ENCODE measurements at regions not wholly inside any gene's neighbourhood (a gene's known extent, or its start where the extent isn't known, plus 50 kb on each side); places are given as distances from the start of the nearest gene placed in this dataset.

DNA sequence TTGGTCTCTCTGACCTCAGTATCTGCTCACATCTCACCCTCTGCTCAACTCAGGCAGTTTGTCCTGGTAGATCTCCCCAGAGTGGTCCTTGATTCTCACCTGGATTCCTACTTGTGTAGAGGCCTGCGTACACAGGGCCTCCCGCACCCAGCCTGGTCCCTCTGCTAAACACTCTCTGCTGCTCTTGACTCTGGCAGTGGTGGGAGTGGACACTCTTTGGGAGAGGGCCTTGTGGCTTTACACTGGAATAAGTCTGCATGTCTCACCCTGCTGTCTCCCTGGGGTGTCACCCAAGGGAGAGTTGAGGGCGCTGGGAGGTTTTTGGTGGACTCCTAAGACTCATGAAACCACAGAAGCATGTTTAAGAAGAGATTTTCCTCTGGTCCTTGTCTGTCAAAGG, 57.3 kb upstream of the ECI2 start:
- Histone ChIP-seq H3K4me2 (ENCODE audit: insufficient read depth, low read length) (no peak overlapping the region), H3K4me3 (ENCODE audit: insufficient read depth, low read length) (no peak overlapping the region), H2AFZ (ENCODE audit: low read length) (no peak overlapping the region), H3K9me3 (ENCODE audit: low read depth, low read length) (no peaks in the 10 kb centered on the region), H3K36me3 (ENCODE audit: insufficient read depth, low read length) (no peaks in the 10 kb centered on the region), H3K27me3 (ENCODE audit: insufficient read depth, low read length) (no peaks in the 10 kb centered on the region), H3K79me2 (ENCODE audit: insufficient read depth, low read length) (no peaks in the 10 kb centered on the region), H4K20me1 (ENCODE audit: insufficient read depth, low read length) (no peaks in the 10 kb centered on the region), H3K4me1 (ENCODE audit: insufficient read depth, low read length) (no peaks in the 10 kb centered on the region), H3K27ac (ENCODE audit: low read depth, low read length) (no peak overlapping the region)
- TF ChIP-seq, protein P1, sequence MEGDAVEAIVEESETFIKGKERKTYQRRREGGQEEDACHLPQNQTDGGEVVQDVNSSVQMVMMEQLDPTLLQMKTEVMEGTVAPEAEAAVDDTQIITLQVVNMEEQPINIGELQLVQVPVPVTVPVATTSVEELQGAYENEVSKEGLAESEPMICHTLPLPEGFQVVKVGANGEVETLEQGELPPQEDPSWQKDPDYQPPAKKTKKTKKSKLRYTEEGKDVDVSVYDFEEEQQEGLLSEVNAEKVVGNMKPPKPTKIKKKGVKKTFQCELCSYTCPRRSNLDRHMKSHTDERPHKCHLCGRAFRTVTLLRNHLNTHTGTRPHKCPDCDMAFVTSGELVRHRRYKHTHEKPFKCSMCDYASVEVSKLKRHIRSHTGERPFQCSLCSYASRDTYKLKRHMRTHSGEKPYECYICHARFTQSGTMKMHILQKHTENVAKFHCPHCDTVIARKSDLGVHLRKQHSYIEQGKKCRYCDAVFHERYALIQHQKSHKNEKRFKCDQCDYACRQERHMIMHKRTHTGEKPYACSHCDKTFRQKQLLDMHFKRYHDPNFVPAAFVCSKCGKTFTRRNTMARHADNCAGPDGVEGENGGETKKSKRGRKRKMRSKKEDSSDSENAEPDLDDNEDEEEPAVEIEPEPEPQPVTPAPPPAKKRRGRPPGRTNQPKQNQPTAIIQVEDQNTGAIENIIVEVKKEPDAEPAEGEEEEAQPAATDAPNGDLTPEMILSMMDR (IDR thresholded peaks at IDR 0.05; ENCODE audit: extremely low read depth, low read depth, low read length), result no peak
- no peak for DNase-seq (ENCODE audit: insufficient read length, low spot score, missing footprints)

DNA sequence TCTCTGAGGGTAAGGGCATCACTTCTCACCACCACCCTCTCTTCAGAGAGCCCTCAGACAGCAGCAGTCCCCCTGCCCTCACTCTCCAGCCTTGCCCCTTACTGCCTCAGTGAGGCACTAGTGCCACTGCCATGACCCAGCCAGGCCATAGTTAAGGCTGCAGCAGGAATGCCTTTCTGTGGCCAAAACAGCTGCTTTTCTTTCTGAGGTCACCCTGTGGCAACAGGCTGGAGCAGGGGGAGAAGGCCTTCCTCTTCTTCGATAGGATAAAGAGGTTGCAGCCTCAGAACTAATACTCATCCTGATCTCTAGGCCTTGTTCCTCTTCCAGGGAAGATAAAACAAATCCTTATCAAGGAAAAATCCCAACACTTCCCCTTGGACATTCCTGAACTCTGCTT, 56.8 kb upstream of the ECI2 start:
- no peaks in the 10 kb centered on the region for H3K79me2 ChIP-seq (ENCODE audit: insufficient read depth, low read length)
- no peaks in the 10 kb centered on the region for H3K27me3 ChIP-seq (ENCODE audit: insufficient read depth, low read length)
- no peaks in the 10 kb centered on the region for H4K20me1 ChIP-seq (ENCODE audit: insufficient read depth, low read length)
- no peaks in the 10 kb centered on the region for H3K4me1 ChIP-seq (ENCODE audit: insufficient read depth, low read length)
- TF ChIP-seq, protein P1 (IDR thresholded peaks at IDR 0.05; ENCODE audit: extremely low read depth, low read depth, low read length), result no peak
- H3K9me3 ChIP-seq (ENCODE audit: low read depth, low read length), result no peaks in the 10 kb centered on the region
- H3K4me3 ChIP-seq (ENCODE audit: insufficient read depth, low read length), result no peak overlapping the region
- no peaks in the 10 kb centered on the region for H3K36me3 ChIP-seq (ENCODE audit: insufficient read depth, low read length)
- H2AFZ ChIP-seq (ENCODE audit: low read length), result no peak overlapping the region
- H3K4me2 ChIP-seq (ENCODE audit: insufficient read depth, low read length), result no peak overlapping the region
- DNase-seq (ENCODE audit: insufficient read length, low spot score, missing footprints), result no peak
- no peak overlapping the region for H3K27ac ChIP-seq (ENCODE audit: low read depth, low read length)

DNA sequence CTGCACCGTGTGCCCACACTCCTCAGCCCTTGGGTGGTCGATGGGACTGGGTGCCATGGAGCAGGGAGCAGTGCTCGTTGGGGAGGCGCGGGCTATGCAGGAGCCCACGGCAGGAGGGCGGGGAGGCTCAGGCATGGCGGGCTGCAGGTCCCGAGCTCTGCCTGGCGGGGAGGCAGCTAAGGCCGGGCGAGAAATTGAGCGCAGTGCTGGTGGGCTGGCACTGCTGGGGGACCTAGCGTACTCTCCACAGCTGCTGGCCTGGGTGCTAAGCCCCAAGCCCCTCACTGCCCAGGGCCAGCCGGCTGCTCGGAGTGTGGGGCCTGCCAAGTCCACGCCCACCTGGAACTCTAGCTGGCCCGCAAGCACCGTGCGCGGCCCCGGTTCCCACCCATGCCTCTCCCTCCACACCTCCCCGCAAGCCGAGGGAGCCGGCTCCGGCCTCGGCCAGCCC, 55.9 kb upstream of the ECI2 start:
- TF ChIP-seq, protein P1 (IDR thresholded peaks at IDR 0.05; ENCODE audit: extremely low read depth, low read depth, low read length), result no peak
- Histone ChIP-seq H3K4me2 (ENCODE audit: insufficient read depth, low read length) (no peak overlapping the region), H3K79me2 (ENCODE audit: insufficient read depth, low read length) (no peaks in the 10 kb centered on the region), H3K36me3 (ENCODE audit: insufficient read depth, low read length) (no peaks in the 10 kb centered on the region), H2AFZ (ENCODE audit: low read length) (no peak overlapping the region), H3K27me3 (ENCODE audit: insufficient read depth, low read length) (no peaks in the 10 kb centered on the region), H3K9me3 (ENCODE audit: low read depth, low read length) (no peaks in the 10 kb centered on the region), H4K20me1 (ENCODE audit: insufficient read depth, low read length) (no peaks in the 10 kb centered on the region), H3K4me3 (ENCODE audit: insufficient read depth, low read length) (no peak overlapping the region), H3K27ac (ENCODE audit: low read depth, low read length) (no peak overlapping the region), H3K4me1 (ENCODE audit: insufficient read depth, low read length) (no peaks in the 10 kb centered on the region)
- no peak for DNase-seq (ENCODE audit: insufficient read length, low spot score, missing footprints)

DNA sequence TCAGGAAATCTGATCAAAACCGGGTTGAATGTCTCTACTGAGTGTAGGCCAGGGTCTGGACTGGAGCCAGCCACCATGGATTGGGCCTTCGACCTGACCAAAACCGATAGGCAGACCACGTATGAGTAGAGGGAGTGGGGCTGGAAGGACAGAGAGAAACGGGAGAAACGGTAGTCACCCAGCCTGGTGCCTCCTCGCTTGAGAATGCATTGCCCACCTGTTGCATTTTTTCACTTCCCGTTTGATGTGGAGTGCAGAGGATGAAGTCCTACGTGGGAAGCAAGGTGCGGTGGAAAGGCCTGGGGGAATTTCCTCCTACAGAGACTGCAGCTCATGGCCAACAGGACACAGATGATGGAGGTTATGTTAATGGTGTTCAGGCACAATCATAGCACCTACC, 53.9 kb upstream of the ECI2 start:
- Histone ChIP-seq H3K79me2 (ENCODE audit: insufficient read depth, low read length) (no peaks in the 10 kb centered on the region), H3K9me3 (ENCODE audit: low read depth, low read length) (no peaks in the 10 kb centered on the region), H3K27ac (ENCODE audit: low read depth, low read length) (no peak overlapping the region), H3K36me3 (ENCODE audit: insufficient read depth, low read length) (no peaks in the 10 kb centered on the region), H4K20me1 (ENCODE audit: insufficient read depth, low read length) (no peaks in the 10 kb centered on the region), H3K4me2 (ENCODE audit: insufficient read depth, low read length) (no peak overlapping the region), H3K4me3 (ENCODE audit: insufficient read depth, low read length) (no peak overlapping the region), H2AFZ (ENCODE audit: low read length) (no peak overlapping the region), H3K27me3 (ENCODE audit: insufficient read depth, low read length) (no peaks in the 10 kb centered on the region), H3K4me1 (ENCODE audit: insufficient read depth, low read length) (no peaks in the 10 kb centered on the region)
- DNase-seq (ENCODE audit: insufficient read length, low spot score, missing footprints), result no peak
- TF ChIP-seq, protein P1 (IDR thresholded peaks at IDR 0.05; ENCODE audit: extremely low read depth, low read depth, low read length), result no peak
